H1 (cell line): ENCODE measurements at regions not wholly inside any gene's neighbourhood (a gene's known extent, or its start where the extent isn't known, plus 50 kb on each side); places are given as distances from the start of the nearest gene placed in this dataset.

ENCODE experiments used
- CTCF ChIA-PET: fragments of 300-600 bp; sonication (Branson Sonifier 250); formaldehyde crosslinking; loops from one replicate; lab custom pipeline; 2021; ENCODE audit not compliant: partially characterized antibody; lab: Charles Lee
- POLR2A ChIA-PET: fragments of 300-600 bp; sonication (Branson Sonifier 250); formaldehyde crosslinking; loops from one replicate; lab custom pipeline; 2021; ENCODE audit warnings: inconsistent platforms; ENCODE audit not compliant: partially characterized antibody; lab: Charles Lee
- DNase-seq, 2 experiments: peaks; one replicate each; pipeline versions ENCODE4 v3.0.0 to v3.0.0-alpha.2; 2010 to 2022; ENCODE audit warnings: low spot score in 2 of 2, low read depth in 1 of 2, mixed read lengths in 1 of 2
- FAIRE-seq: peaks from 2 replicates; lab custom pipeline; 2011; peaks lifted over from hg19 to GRCh38; lab: Jason Lieb, UNC
- H2AFZ ChIP-seq: 2 replicates; pipeline ENCODE4 v1.8.1; 2012; ENCODE audit warnings: low read length, inconsistent platforms
- H2AK5ac ChIP-seq: 2 replicates; pipeline ENCODE4 v1.6.1; 2013; ENCODE audit warnings: low read depth, low read length
- H2BK120ac ChIP-seq: replicated peaks from 2 replicates; pipeline ENCODE3; 2013; ENCODE audit warnings: low read depth, low read length, inconsistent platforms
- H2BK12ac ChIP-seq: 2 replicates; pipeline ENCODE4 v1.6.1; 2013; ENCODE audit warnings: low read depth, low read length
- H2BK15ac ChIP-seq: 2 replicates; pipeline ENCODE4 v1.6.1; 2013; ENCODE audit warnings: low read length
- H2BK20ac ChIP-seq: 2 replicates; pipeline ENCODE4 v1.6.1; 2013; ENCODE audit warnings: low read length
- H2BK5ac ChIP-seq: 2 replicates; pipeline ENCODE4 v1.6.1; 2013; ENCODE audit warnings: low read depth, low read length
- H3K14ac ChIP-seq: 2 replicates; pipeline ENCODE4 v1.6.1; 2013; ENCODE audit warnings: inconsistent platforms; ENCODE audit not compliant: insufficient read length
- H3K18ac ChIP-seq: 2 replicates; pipeline ENCODE4 v1.6.1; 2013; ENCODE audit warnings: low read length; ENCODE audit errors: extremely low read depth
- H3K23ac ChIP-seq: 2 replicates; pipeline ENCODE4 v1.6.1; 2013; ENCODE audit warnings: inconsistent platforms; ENCODE audit not compliant: insufficient read length
- H3K23me2 ChIP-seq: 2 replicates; pipeline ENCODE4 v1.6.1; 2013; ENCODE audit warnings: low read depth, low read length
- H3K27ac ChIP-seq: 2 replicates; pipeline ENCODE4 v1.6.1; 2011; ENCODE audit warnings: low read depth, low read length, inconsistent platforms
- H3K27me3 ChIP-seq, 4 experiments: replicated peaks in 1 of 4; 1 replicate in 1 of 4; 2 replicates in 3 of 4; pipeline versions ENCODE4 v1.6.1 to v1.8.1; 2011 to 2013; ENCODE audit warnings: low read length in 3 of 4, mild to moderate bottlenecking in 3 of 4, inconsistent platforms in 2 of 4, mixed read lengths in 2 of 4, moderate library complexity in 1 of 4; ENCODE audit not compliant: control insufficient read depth in 3 of 4, insufficient read depth in 3 of 4; ENCODE audit errors: extremely low read depth in 1 of 4
- H3K36me3 ChIP-seq, 4 experiments: 2 replicates each; pipeline versions ENCODE4 v1.6.1 to v1.8.1; 2011 to 2013; ENCODE audit warnings: mild to moderate bottlenecking in 4 of 4, low read length in 3 of 4, moderate library complexity in 2 of 4, control low read depth in 1 of 4, inconsistent platforms in 1 of 4; ENCODE audit not compliant: insufficient read depth in 4 of 4, control insufficient read depth in 2 of 4
- H3K4ac ChIP-seq: replicated peaks from 2 replicates; pipeline ENCODE3; 2013; ENCODE audit warnings: low read length, low read depth, mixed read lengths, inconsistent platforms; ENCODE audit not compliant: insufficient read length
- H3K4me1 ChIP-seq, 4 experiments: replicated peaks in 1 of 4; 1 replicate in 1 of 4; 2 replicates in 3 of 4; pipeline versions ENCODE4 v1.6.1 to v1.8.1; 2011 to 2013; ENCODE audit warnings: low read length in 3 of 4, inconsistent platforms in 2 of 4, mixed read lengths in 1 of 4; ENCODE audit not compliant: insufficient read depth in 4 of 4, control insufficient read depth in 3 of 4
- H3K4me2 ChIP-seq, 2 experiments: 2 replicates each; pipeline versions ENCODE4 v1.6.1 to v1.8.1; 2011 to 2013; ENCODE audit warnings: low read depth in 2 of 2, low read length in 2 of 2, control low read depth in 1 of 2, inconsistent platforms in 1 of 2, mild to moderate bottlenecking in 1 of 2; ENCODE audit not compliant: insufficient read depth in 1 of 2
- H3K4me3 ChIP-seq, 4 experiments: fragments of 200-600, 300-600 bp in 1 of 4; sonication (generic), shearing (Covaris generic), sonication (Bioruptor Twin) in 1 of 4; 2 replicates each; pipeline versions ENCODE4 v1.5.1 to v1.8.1; 2011 to 2016; ENCODE audit warnings: low read length in 4 of 4, low read depth in 3 of 4, control low read depth in 2 of 4, inconsistent platforms in 2 of 4, mild to moderate bottlenecking in 2 of 4, mixed read lengths in 1 of 4, moderate library complexity in 1 of 4; ENCODE audit not compliant: insufficient read depth in 2 of 4; ENCODE audit errors: extremely low read depth in 1 of 4
- H3K56ac ChIP-seq: replicated peaks from 2 replicates; pipeline ENCODE3; 2013; ENCODE audit warnings: low read depth, mild to moderate bottlenecking, mixed read lengths, low read length, inconsistent platforms; ENCODE audit not compliant: insufficient read length
- H3K79me1 ChIP-seq: 2 replicates; pipeline ENCODE4 v1.6.1; 2013; ENCODE audit warnings: low read depth, low read length, control low read depth
- H3K79me2 ChIP-seq, 2 experiments: 2 replicates each; pipeline versions ENCODE4 v1.6.1 to v1.8.1; 2012 to 2013; ENCODE audit warnings: low read length in 2 of 2, mild to moderate bottlenecking in 2 of 2, inconsistent platforms in 1 of 2; ENCODE audit not compliant: insufficient read depth in 2 of 2, control insufficient read depth in 1 of 2
- H3K9ac ChIP-seq, 4 experiments: replicated peaks in 1 of 4; 1 replicate in 1 of 4; 2 replicates in 3 of 4; pipeline versions ENCODE4 v1.6.1 to v1.8.1; 2011 to 2013; ENCODE audit warnings: low read depth in 3 of 4, low read length in 3 of 4, control low read depth in 2 of 4, mild to moderate bottlenecking in 2 of 4, moderate library complexity in 2 of 4, inconsistent platforms in 1 of 4; ENCODE audit errors: extremely low read depth in 1 of 4
- H3K9me3 ChIP-seq, 2 experiments: 2 replicates each; pipeline versions ENCODE4 v1.6.1 to v1.8.1; 2012 to 2013; ENCODE audit warnings: mild to moderate bottlenecking in 2 of 2, moderate library complexity in 2 of 2, control low read depth in 1 of 2, inconsistent platforms in 1 of 2, low read depth in 1 of 2, low read length in 1 of 2, mixed read lengths in 1 of 2; ENCODE audit not compliant: insufficient read depth in 2 of 2
- H4K20me1 ChIP-seq, 2 experiments: replicated peaks in 1 of 2; 2 replicates each; pipeline versions ENCODE3 to v1.8.1; 2011 to 2013; ENCODE audit warnings: inconsistent platforms in 2 of 2, low read length in 2 of 2, mild to moderate bottlenecking in 1 of 2; ENCODE audit not compliant: insufficient read depth in 2 of 2, control insufficient read depth in 1 of 2
- H4K5ac ChIP-seq: 2 replicates; pipeline ENCODE4 v1.6.1; 2013; ENCODE audit warnings: low read length, low read depth, mixed read lengths, inconsistent platforms; ENCODE audit not compliant: insufficient read length
- H4K8ac ChIP-seq: 2 replicates; pipeline ENCODE4 v1.8.0; 2013; ENCODE audit warnings: mild to moderate bottlenecking, moderate library complexity, low read length, inconsistent platforms; ENCODE audit not compliant: insufficient read depth; ENCODE audit errors: extremely low read depth
- H4K91ac ChIP-seq: replicated peaks from 2 replicates; pipeline ENCODE3; 2013; ENCODE audit warnings: low read length, mixed read lengths, inconsistent platforms; ENCODE audit not compliant: insufficient read length
- CTCF ChIP-seq, 3 experiments: IDR thresholded peaks; 1 replicate in 2 of 3; 2 replicates in 1 of 3; pipeline versions ENCODE4 v1.5.1 to v1.6.1; 2011; ENCODE audit warnings: low read length in 3 of 3, mild to moderate bottlenecking in 3 of 3, inconsistent platforms in 2 of 3, low read depth in 1 of 3, moderate library complexity in 1 of 3; ENCODE audit not compliant: insufficient read depth in 1 of 3; ENCODE audit errors: control extremely low read depth in 1 of 3
- KDM4A ChIP-seq: IDR thresholded peaks from one replicate; pipeline ENCODE4 v1.7.1; 2012; ENCODE audit warnings: low read depth, mild to moderate bottlenecking, moderate library complexity, low read length, inconsistent platforms; ENCODE audit not compliant: severe bottlenecking
- NRF1 ChIP-seq: IDR thresholded peaks from 2 replicates; pipeline ENCODE4 v1.6.1; 2011; ENCODE audit warnings: mild to moderate bottlenecking, low read depth, low read length, improper control_type of control experiment
- POLR2A ChIP-seq, 2 experiments: IDR thresholded peaks; 1 replicate in 1 of 2; 2 replicates in 1 of 2; pipeline ENCODE4 v1.6.1; 2011; ENCODE audit warnings: low read depth in 2 of 2, low read length in 2 of 2, mild to moderate bottlenecking in 2 of 2; ENCODE audit errors: control extremely low read depth in 1 of 2
- RAD21 ChIP-seq, 2 experiments: IDR thresholded peaks in 1 of 2; conservative IDR thresholded peaks in 1 of 2; 2 replicates each; pipeline ENCODE4 v1.6.1; 2011; ENCODE audit warnings: low read depth in 2 of 2, low read length in 2 of 2, improper control_type of control experiment in 1 of 2, inconsistent platforms in 1 of 2, mild to moderate bottlenecking in 1 of 2, moderate library complexity in 1 of 2
- RBBP5 ChIP-seq: IDR thresholded peaks from 2 replicates; pipeline ENCODE4 v1.7.1; 2012; ENCODE audit warnings: low read depth, mild to moderate bottlenecking, inconsistent platforms, low read length, moderate library complexity, borderline replicate concordance
- RXRA ChIP-seq: IDR thresholded peaks from 2 replicates; pipeline ENCODE4 v1.6.1; 2011; ENCODE audit warnings: low read depth, mild to moderate bottlenecking, low read length, moderate library complexity; ENCODE audit not compliant: insufficient read depth
- SAP30 ChIP-seq: fragments of 300-600 bp; sonication (generic); IDR thresholded peaks from 2 replicates; pipeline ENCODE4 v1.7.1; 2012; ENCODE audit warnings: low read length, moderate library complexity, mild to moderate bottlenecking, inconsistent platforms; ENCODE audit not compliant: insufficient read depth, insufficient replicate concordance
- SIX5 ChIP-seq: IDR thresholded peaks from 2 replicates; pipeline ENCODE4 v1.6.1; 2011; ENCODE audit warnings: mild to moderate bottlenecking, low read depth, low read length
- TAF1 ChIP-seq: IDR thresholded peaks from 2 replicates; pipeline ENCODE4 v1.6.1; 2011; ENCODE audit warnings: mild to moderate bottlenecking, low read depth, low read length
- TAF7 ChIP-seq: optimal IDR thresholded peaks from 2 replicates; pipeline ENCODE3; 2011; ENCODE audit warnings: low read depth, mild to moderate bottlenecking, inconsistent platforms, low read length, moderate library complexity, borderline replicate concordance
- TEAD4 ChIP-seq: IDR thresholded peaks from 2 replicates; pipeline ENCODE4 v1.6.1; 2012; ENCODE audit warnings: low read depth, low read length, inconsistent platforms, mixed read lengths

DNA sequence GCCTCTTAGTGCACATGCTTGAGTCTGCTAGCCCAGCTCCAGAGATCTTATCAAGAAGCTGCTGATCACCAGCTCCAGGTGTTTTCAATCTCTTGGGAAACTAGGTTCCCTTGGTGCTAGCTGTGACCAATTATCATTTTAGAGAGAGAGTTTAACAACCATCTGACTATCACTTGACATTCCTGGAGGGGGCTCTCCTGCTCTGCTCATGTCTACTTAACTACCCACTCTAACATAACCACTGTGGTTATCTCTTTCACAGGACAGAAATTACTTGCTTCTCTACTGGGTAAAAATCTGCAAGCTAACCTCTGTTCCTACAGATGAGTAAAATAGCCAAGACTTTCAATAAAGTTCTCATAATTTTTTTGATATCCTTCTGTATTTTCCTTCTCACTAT, 823.4 kb upstream of the GJE1 start:
- CTCF ChIA-PET, result interaction anchor here (0.7 kb wide), 1 partner anchor 243 kb away, joined by 3 read pairs; no protein-coding TSS in a partner anchor
- TF ChIP-seq KDM4A (no peak), RAD21 (IDR thresholded peaks at IDR 0.05 in 1 of 2, conservative IDR thresholded peaks at IDR 0.05 in 1 of 2; ENCODE audit: low read depth in 2 of 2, low read length in 2 of 2) (peak; percentile 61 to 67), SIX5 (no peak), CTCF (IDR thresholded peaks at IDR 0.05; ENCODE audit: control extremely low read depth in 1 of 3, insufficient read depth in 1 of 3, low read depth in 1 of 3, low read length in 3 of 3) (peak in 1 of 3 experiments; percentile 33; a peak in 2 of 4 replicates), RBBP5 (no peak), NRF1 (no peak), POLR2A (IDR thresholded peaks at IDR 0.05; ENCODE audit: control extremely low read depth in 1 of 2, low read depth in 2 of 2, low read length in 2 of 2) (no peak), TAF1 (no peak), TAF7 (no peak), RXRA (no peak), SAP30 (no peak), TEAD4 (no peak)

More for the DNA sequence above, 823.4 kb upstream of the GJE1 start:
- Histone ChIP-seq H4K8ac (no peak overlapping the region), H3K27me3 (no peaks in the 10 kb centered on the region), H3K9me3 (peaks cover 3 to 12% of the 10 kb centered on the region in 2 experiments; a peak in 3 of 4 replicates), H3K56ac (no peak overlapping the region), H3K4me3 (no peak overlapping the region), H3K4me1 (no peaks in the 10 kb centered on the region; a peak in 1 of 7 replicates), H3K23ac (no peak overlapping the region), H3K23me2 (no peaks in the 10 kb centered on the region), H3K36me3 (no peaks in the 10 kb centered on the region), H3K14ac (no peak overlapping the region), H2BK5ac (0 out of 2 replicates have a peak overlapping the region, but pooled peaks have one; percentile 14), H3K79me1 (no peaks in the 10 kb centered on the region), H3K4me2 (no peak overlapping the region), H2BK20ac (no peak overlapping the region), H2BK12ac (no peak overlapping the region), H4K91ac (no peak overlapping the region), H2AK5ac (no peak overlapping the region), H4K5ac (no peak overlapping the region), H3K9ac (no peak overlapping the region), H2BK15ac (no peak overlapping the region), H2BK120ac (no peak overlapping the region), H3K4ac (no peak overlapping the region), H4K20me1 (no peaks in the 10 kb centered on the region), H3K18ac (no peak overlapping the region), H3K79me2 (no peaks in the 10 kb centered on the region), H3K27ac (no peak overlapping the region), H2AFZ (peak overlapping the region; percentile 24; the same call in 1 of the 2 replicates)
- FAIRE-seq, result no peak
- POLR2A ChIA-PET, result no interaction called here
- no peak for DNase-seq
